Activated CD4-positive, alpha-beta T cell treated with anti-CD3 and anti-CD28 coated beads, Interleukin-10, Interleukin-2, amounts not matched to agents 100 ng/mL and 50 ng/mL, durations not matched to agents 16 hours and 8 hours (primary cell): ENCODE measurements at regions not wholly inside any gene's neighbourhood (a gene's known extent, or its start where the extent isn't known, plus 50 kb on each side); places are given as distances from the start of the nearest gene placed in this dataset.
A peak's percentile ranks its signal among the peaks of the same experiment; 100 is the strongest.

Experiments used
- DNase-seq: peaks from one replicate; pipeline ENCODE4 v3.0.0-alpha.2; 2020

DNA sequence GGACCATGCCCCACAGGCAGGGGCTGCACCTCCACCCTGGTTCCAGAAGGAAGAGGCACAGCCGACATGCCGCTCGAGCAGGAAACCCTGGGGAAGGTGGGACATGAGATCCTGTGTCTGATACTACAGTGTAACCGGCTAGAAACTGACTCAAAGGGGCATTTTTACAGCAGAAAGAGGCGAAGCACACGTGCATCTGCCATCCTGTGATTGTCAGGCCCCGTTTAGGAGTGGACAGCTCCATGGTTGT lies 62.7 kb downstream of the SIK1 start:
- DNase-seq, result no peak

- no peak for DNase-seq
Measured at GRCh38 chr21:43363506-43364260, 63.2 kb downstream of the SIK1 start.

DNA sequence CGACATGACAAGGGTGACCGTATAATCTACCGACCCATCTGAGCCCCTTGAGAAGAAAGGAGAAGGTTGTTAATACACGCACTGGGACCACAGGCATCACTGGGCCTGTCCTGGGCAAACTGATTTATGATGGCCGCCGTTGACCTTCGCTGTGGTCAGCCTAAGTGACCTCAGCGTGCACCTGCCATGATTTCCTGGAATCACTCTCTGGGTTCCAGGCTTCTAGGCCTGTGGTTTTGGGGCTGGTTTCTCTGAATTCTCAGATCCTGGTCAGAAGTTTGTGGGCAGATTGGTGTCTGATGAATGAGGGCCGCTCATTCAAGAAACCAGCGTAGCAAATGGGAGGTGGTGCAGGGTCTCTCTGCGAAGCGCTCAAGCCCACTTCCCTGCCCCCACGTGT lies 64.0 kb downstream of the SIK1 start:
- peak; percentile 48 for DNase-seq

GRCh38 chr21:43362321-43362791 lies 64.6 kb downstream of the SIK1 start:
- peak; percentile 65 for DNase-seq

GRCh38 chr21:43361493-43362296 lies 65.2 kb downstream of the SIK1 start:
- peak; percentile 14 for DNase-seq

- no peak for DNase-seq
Measured at GRCh38 chr21:43361127-43361492, 65.8 kb downstream of the SIK1 start.

DNA sequence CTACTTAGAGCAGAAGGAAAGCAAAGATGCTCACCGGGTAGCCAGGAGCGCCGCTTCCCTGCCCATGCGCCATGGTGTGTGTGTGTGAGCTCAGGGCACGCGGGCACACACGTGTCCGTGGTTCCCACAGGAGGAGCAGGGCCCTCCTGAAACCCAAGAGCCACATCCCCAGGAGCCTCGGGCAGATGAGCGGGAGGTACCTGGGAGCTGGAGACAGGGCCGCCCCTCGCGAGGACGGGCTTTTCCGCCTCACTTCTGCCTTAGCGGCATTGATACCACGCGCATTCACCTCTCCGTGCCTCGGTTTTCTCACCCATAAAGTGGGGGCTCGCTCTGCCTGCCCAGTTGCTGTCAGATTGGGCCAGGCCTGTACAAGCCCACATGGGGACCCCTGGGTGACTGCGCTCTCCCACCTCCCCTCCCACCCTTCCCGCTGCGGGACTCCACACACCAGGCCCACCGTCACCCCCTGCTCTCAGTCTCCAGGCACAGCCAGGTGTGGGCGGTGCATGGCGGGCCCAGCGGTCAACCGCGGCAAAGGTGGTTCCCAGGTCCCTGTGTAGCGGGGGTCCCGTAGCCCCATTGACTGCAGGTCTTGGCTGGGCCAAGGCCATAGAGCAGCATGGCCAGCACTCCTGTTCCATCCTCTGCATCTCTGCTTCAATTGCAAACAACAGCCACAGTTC lies 66.3 kb downstream of the SIK1 start:
- DNase-seq, result no peak

GRCh38 chr21:43358940-43359822 lies 67.8 kb downstream of the SIK1 start:
- DNase-seq, result no peak

DNA sequence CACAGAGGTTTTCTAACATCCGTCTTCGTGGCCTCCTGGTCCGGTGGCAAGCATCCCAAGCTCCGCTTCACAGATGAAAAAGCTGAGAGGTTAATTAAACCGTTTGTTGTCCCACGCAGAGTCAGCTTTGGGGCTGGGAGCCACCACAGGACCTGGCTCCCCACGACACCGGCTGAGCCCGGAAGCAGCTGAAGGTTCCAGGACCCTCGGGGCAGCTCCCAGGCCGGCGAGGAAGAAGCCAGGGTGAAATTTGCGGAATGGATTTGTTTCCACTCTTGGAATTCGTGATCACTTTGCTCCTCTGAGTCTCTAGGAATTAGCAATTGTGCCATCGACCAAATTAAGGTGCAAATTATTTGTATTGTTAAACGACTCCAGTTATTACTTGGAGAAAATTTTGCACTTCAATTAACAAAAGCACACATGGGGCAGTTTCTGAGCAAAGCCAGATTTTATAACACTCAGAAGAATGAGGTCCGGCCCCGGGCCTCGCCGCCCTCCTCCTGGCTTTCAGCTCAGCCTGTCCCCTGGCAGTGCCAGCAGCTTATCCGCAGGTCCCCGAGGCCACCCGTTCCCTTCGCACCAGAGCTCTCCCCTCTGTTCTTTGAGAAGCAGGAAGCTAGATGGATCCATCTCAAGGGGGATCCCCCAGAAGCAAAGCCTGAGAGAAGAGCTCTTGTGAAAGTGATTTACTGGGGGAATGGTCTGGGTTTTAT lies 69.1 kb downstream of the SIK1 start:
- DNase-seq, result no peak

DNA sequence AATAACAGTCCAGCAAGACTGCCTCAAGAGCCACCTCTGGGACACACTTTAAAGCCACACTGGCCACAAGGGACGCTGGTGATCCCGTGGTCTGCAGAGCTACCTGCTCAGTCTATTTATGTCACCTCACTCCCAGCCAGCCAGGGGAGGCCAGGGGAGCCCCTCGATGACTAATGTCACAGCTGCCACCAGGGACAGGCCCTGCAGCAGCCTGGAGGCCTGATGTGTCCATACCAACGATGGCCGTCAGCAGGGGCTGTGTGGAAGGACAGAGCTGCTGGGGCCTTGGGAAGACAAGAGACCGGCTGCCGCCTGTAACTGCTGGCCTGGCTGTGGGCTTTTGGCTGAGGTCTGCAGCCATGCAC lies 71.0 kb downstream of the SIK1 start:
- no peak for DNase-seq

DNA sequence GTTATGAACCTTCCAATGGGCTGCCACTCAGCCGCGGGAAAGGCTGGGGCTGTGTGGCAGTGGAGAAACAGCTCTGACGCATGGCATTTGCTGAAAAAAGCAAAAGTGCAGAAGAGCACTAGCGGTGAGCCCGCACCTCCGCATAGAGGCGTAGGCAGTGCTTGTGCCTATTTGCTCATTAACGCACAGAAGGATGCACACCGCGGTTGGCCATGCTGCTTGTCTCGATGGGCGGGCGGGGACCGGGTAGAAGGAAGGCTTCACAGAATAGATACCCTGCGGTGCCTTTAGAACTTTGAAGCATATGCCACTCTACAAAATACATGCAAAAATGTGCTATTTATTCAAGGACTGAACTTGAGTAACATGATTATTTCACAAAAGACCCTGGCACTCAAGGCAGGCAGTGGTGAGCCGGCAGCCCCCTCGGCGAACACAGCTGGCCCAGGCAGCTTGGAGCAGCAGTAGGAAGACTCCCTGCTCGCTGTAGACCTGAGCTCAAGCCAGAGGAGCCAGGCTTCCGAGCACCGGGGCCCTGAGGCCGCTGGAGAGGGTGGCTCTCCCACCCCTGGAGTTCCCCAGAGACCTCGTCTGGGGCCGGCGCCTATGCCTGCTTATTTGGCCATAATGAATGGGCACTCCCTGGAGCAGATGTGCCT lies 71.5 kb downstream of the SIK1 start:
- no peak for DNase-seq

DNA sequence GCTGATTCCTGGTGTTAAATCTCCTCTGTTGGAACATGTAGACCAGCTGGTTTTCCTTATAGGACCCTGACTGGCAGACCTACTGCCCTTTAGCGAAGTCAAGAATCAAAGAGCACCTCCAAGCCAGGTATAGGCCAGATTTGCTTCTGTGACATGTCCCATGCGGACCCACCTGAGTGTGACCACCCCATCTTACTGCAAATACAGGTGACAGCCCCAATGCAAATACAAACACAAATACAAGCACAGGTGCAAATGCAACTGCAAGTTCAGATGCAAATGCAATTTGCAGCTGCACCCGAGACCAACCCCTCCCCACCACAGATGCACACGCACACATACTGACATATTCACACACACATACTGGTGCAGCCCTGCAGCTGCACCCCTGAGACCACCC lies 72.3 kb downstream of the SIK1 start:
- no peak for DNase-seq

DNA sequence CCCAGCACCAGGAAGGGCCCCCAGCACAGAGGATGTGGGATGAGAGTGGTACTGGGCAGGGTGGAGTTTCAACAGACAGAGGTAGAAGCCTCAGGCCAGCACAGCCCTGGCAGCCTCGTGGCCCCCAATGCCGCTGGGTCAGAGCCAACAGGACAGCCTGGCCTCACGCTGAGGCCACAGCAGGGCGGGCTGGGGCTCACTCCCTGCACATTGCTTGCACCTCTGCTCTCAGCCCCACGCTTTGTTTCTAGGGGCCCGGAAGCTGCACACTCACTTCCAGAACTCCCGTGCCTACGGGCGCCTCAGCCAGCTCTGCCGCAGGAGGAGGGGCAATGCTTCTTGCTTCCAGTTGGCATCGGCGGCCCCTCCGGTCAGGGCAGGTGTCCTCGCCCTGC lies 72.9 kb downstream of the SIK1 start:
- no peak for DNase-seq

GRCh38 chr21:43353282-43354025 lies 73.5 kb downstream of the SIK1 start:
- DNase-seq, result no peak

GRCh38 chr21:43352568-43353281 lies 74.2 kb downstream of the SIK1 start:
- peak; percentile 66 for DNase-seq

DNA sequence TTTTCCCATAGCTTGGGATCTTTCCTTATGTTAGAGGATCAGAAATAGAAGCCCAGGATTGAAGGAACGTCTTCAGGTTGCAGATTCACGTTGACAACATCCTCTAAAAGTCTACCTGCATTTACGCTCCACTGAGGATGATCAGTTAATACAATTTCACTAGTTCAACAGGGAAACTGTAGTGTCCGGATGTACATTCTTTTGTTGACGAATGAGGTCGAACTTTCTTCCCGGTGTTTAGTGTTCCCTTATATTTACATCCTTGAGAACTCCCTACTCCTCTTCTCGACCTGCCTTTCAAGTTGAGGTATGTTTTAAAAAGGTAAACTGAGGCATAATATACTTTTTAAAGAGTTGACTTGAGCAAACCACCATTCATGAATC lies 74.8 kb downstream of the SIK1 start:
- no peak for DNase-seq

DNA sequence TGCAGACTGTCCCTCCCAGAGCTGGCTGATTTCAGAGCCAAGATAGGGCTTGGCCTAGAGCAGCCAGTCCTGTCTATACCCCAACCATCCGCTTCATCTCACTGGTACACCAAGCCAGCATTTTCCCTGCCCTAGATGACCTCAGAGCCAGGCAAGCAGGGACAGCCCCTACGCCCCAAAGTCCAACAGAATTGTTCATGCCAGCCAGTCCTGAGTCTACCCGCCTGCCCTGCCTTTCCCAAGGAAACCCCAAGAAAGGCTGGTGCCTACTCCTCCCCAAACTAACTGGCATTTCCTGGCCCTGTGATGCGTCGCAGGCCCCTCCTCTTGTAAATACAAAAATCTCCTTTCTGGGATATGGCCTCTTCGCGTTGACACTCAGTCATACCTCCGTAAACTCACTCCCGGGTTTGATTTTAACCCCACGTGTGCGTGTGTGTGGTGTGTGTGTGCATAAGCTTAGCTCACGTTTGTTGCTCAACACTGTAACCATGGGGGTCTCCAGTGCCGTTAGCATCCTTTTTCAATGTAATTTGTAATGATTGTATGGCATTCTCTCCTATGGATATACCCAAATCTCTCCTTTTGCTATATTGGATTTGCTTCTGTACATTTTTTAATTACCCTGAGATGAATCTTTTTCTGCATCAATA lies 75.3 kb downstream of the SIK1 start:
- DNase-seq, result no peak

GRCh38 chr21:43349644-43350043 lies 77.3 kb downstream of the SIK1 start:
- DNase-seq, result no peak

- DNase-seq, result no peak
Measured at GRCh38 chr21:43348801-43349261, 78.1 kb downstream of the SIK1 start.
